ENCODE measurements at regions not wholly inside any gene's neighbourhood (a gene's known extent, or its start where the extent isn't known, plus 50 kb on each side); places are given as distances from the start of the nearest gene placed in this dataset.

GRCh38 chr18:57211412-57211750 lies 64.5 kb downstream of the BOD1L2 start:
- no peaks in the 10 kb centered on the region for H4K20me1 ChIP-seq (replicated peaks; ENCODE audit: control insufficient read depth, insufficient read depth, low read length)
- no peak overlapping the region for H3K9ac ChIP-seq (ENCODE audit: insufficient read depth in 1 of 2, low read depth in 2 of 2, low read length in 2 of 2)
- TF ChIP-seq EZH2 (IDR thresholded peaks at IDR 0.05; ENCODE audit: borderline replicate concordance, low read depth, low read length) (no peak), CEBPG (CRISPR knock-in tag; IDR thresholded peaks at IDR 0.05) (no peak), CEBPG (tag; conservative IDR thresholded peaks at IDR 0.05 in 1 of 2, IDR thresholded peaks at IDR 0.05 in 1 of 2) (no peak), KLF1 (tag; IDR thresholded peaks at IDR 0.05) (no peak), HDAC6 (IDR thresholded peaks at IDR 0.05; ENCODE audit: low read depth, low read length) (no peak), NFE2 (IDR thresholded peaks at IDR 0.05; ENCODE audit: low read depth) (no peak)
- TF ChIP-seq, protein P1, sequence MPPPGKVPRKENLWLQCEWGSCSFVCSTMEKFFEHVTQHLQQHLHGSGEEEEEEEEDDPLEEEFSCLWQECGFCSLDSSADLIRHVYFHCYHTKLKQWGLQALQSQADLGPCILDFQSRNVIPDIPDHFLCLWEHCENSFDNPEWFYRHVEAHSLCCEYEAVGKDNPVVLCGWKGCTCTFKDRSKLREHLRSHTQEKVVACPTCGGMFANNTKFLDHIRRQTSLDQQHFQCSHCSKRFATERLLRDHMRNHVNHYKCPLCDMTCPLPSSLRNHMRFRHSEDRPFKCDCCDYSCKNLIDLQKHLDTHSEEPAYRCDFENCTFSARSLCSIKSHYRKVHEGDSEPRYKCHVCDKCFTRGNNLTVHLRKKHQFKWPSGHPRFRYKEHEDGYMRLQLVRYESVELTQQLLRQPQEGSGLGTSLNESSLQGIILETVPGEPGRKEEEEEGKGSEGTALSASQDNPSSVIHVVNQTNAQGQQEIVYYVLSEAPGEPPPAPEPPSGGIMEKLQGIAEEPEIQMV (tag; conservative IDR thresholded peaks at IDR 0.05; ENCODE audit: low read depth), result no peak
- intact Hi-C loops (cut with micrococcal nuclease) (no loop called here), in situ Hi-C loops (cut with MboI) (no loop called here)
- ChIA-PET CTCF (ENCODE audit: low intra/inter-chr PET ratio) (no interaction called here), POLR2A (no interaction called here)
- no peaks in the 10 kb centered on the region for H3K79me2 ChIP-seq (ENCODE audit: control insufficient read depth, insufficient read depth, low read length)
- no peaks in the 10 kb centered on the region for H3K9me1 ChIP-seq (ENCODE audit: control insufficient read depth, insufficient read depth, low read length)
- no peak for DNase-seq (ENCODE audit: extremely low read depth in 1 of 4, low spot score in 3 of 4)
- no peak overlapping the region for H3K27ac ChIP-seq (ENCODE audit: extremely low read depth, low read depth, low read length)
- no peak overlapping the region for H3K4me3 ChIP-seq
- no peak overlapping the region for H3K4me2 ChIP-seq (ENCODE audit: insufficient read depth, low read length)
- FAIRE-seq, result no peak
- no peaks in the 10 kb centered on the region for H3K9me3 ChIP-seq (replicated peaks; ENCODE audit: control insufficient read depth, insufficient read depth, low read depth, low read length)
- H2AFZ ChIP-seq (ENCODE audit: low read depth, low read length), result no peak overlapping the region
- no peak for ATAC-seq
- H3K27me3 ChIP-seq (ENCODE audit: control insufficient read depth in 2 of 2, insufficient read depth in 2 of 2, low read length in 2 of 2), result peaks cover 0 to 5% of the 10 kb centered on the region in 2 experiments; a peak in 1 of 5 replicates
- no peaks in the 10 kb centered on the region for H3K36me3 ChIP-seq (ENCODE audit: control insufficient read depth, insufficient read depth, low read length)
- BruUV-seq (replicated peaks), result no TSS peak
- 5% methylated on average over 3 of the region's 3 CpGs for WGBS (ENCODE audit: insufficient coverage, low coverage, missing lambda C conversion rate)
- no peaks in the 10 kb centered on the region; a peak in 1 of 5 replicates for H3K4me1 ChIP-seq (replicated peaks in 1 of 2; ENCODE audit: control insufficient read depth in 2 of 2, insufficient read depth in 2 of 2, low read length in 2 of 2)
